AG08396 (cell line): ENCODE measurements at regions not wholly inside any gene's neighbourhood (a gene's known extent, or its start where the extent isn't known, plus 50 kb on each side); places are given as distances from the start of the nearest gene placed in this dataset.
"Not testable (repeated sequence)": the region's sequence is repeated elsewhere in the genome, so short reads cannot be mapped to it uniquely, and the experiment has no call there.

Experiments
- DNase-seq: peaks from one replicate; pipeline ENCODE4 v3.0.0; 2012; ENCODE audit warnings: low spot score, mixed read lengths

GRCh38 chr6:12546410-12547002 lies 170.1 kb upstream of the PHACTR1 start:
- DNase-seq: no peak

GRCh38 chr6:12548526-12548925 lies 168.0 kb upstream of the PHACTR1 start:
- peak; percentile 21 for DNase-seq

DNA sequence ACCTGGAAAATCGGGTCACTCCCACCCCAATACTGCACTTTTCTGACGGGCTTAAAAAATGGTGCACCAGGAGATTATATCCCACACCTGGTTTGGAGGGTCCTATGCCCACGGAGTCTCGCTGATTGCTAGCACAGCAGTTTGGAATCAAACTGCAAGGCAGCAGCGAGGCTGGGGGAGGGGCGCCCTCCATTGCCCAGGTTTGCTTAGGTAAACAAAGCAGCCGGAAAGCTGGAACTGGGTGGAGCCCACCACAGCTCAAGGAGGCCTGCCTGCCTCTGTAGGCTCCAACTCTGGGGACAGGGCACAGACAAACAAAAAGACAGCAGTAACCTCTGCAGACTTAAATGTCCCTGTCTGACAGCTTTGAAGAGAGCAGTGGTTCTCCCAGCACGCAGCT lies 167.1 kb upstream of the PHACTR1 start:
- DNase-seq: not testable (repeated sequence)

DNA sequence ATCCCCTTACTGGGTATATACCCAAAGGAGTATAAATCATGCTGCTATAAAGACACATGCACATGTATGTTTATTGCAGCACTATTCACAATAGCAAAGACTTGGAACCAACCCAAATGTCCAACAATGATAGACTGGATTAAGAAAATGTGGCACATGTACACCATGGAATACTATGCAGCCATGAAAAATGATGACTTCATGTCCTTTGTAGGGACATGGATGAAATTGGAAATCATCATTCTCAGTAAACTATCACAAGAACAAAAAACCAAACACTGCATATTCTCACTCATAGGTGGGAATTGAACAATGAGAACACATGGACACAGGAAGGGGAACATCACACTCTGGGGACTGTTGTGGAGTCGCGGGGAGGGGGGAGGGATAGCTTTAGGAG lies 161.7 kb upstream of the PHACTR1 start:
- DNase-seq: not testable (repeated sequence)

DNA sequence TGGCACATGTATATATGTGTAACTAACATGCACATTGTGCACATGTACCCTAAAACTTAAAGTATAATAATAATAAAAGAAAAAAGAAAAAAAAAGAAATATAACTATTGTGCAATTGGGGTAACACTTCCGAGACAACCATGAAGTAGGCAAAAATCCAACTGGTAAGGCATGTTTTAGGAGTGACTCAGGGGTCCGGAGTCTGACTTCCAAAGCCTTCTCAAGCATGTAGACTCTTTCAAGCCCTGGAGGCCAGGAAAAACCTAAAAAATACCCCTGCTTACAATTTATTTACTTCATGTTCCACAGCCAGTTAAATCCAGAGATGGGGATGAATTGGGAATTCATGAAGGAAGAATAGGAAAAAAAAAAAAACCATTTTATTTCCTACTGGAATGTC lies 161.3 kb upstream of the PHACTR1 start:
- DNase-seq: peak; percentile 18

GRCh38 chr6:12555781-12556180 lies 160.8 kb upstream of the PHACTR1 start:
- no peak for DNase-seq

DNA sequence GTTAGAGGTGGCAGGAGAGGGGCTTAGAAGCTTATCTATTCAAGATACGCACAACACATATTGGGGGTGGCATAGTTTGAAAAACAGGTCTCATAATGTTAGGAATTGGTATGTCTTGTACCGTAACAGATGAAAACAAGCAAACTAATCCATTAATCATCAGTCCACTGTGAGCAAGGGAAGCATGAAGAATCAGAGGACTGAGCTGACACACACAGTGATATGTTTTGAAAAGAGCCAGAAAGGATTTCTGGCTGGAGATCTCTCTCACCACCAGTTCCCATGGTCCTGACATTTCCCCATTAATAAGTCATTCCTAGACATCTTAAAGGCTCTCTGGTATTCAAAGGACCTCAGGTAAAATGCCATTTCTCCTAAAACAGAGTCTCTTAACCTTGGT lies 158.8 kb upstream of the PHACTR1 start:
- DNase-seq: no peak

GRCh38 chr6:12560315-12560714 lies 156.3 kb upstream of the PHACTR1 start:
- no peak for DNase-seq

DNA sequence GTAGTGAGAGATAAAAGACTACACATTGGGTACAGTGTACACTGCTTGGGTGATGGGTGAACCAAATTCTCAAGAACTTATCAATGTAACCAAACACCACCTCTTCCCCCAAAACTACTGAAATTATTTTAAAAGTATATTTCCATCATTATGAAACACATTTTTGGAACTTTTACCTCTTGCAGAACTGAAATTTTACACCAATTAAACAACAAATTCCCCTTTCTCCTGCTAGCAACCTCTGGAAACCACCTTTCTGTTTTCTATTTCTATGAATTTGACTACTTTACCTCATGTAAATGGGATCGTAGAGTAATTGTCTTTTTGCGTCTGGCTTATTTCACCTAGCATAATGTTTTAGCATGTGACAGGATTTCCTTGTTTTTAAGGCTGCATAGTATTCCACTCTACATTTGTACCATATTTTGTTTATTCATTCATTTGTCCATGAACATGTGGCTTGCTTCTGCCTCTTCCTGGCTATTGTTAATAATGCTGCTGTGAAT lies 149.9 kb upstream of the PHACTR1 start:
- DNase-seq: no peak

- DNase-seq: no peak
These were observed 148.9 kb upstream of the PHACTR1 start for GRCh38 chr6:12567682-12568081.

DNA sequence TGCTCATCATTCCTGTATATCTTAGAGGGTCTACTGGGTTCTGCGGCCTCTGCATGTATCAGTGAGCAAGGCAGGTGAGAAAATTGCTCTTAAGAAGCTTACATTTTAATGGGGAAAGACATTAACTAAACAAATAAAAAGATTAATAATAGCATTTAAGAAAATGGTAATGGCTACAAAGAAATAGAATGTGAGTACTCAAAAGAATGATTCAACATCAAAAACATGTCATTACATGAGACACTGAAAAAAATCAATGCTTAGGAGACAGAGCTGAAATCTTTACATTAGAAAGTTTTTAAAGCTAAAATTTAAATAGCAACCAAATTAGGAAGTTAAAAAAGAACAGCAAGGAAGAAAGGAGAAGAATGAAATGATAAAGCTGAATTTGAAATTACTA lies 146.9 kb upstream of the PHACTR1 start:
- no peak for DNase-seq

GRCh38 chr6:12570461-12571030 lies 146.0 kb upstream of the PHACTR1 start:
- no peak for DNase-seq

DNA sequence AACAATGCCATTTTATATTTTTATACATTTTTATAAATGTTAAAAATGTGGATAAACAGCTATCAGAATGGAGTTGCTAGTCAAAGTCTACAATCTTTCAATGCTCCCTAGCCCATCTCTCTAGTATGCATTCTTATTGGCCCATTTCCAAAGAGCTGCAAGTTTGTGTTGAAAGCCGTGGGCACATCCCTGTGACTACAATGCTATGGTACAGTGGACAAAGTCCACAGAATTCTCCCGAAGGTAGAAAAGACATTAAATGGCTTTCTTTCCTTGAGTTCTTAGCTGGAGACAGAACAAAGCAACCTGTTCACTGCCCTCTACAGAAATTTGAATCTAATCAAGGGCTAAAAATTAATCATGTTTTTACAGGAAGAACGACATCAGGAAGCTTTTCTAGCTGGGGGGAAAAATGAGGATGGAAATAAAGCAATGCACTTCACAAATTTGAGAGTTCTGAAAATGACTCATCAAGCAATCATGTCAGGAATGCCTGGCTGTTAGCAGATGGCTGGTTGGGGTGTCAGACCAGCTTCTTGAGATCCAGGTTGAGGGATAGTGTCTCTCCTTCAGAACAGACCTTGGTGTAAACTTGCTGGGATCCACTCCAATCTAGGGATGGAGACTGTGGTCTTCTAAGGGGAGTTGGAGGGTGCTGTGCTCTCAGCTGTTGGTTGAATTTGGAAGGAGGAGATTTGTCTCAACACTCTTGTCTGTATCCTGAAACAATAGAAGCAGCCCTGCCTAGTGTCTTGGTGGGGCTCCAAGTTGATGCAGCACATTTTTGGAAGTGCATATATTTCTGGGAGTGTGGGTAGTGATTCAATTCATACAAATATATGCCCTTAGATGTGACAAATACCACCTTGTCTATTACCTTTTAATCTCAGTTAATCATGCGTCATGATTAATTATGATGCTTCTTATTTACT lies 143.4 kb upstream of the PHACTR1 start:
- peak; percentile 62 for DNase-seq

GRCh38 chr6:12575961-12576360 lies 140.6 kb upstream of the PHACTR1 start:
- no peak for DNase-seq

GRCh38 chr6:12576389-12576788 lies 140.2 kb upstream of the PHACTR1 start:
- DNase-seq: no peak

GRCh38 chr6:12577124-12577850 lies 139.3 kb upstream of the PHACTR1 start:
- peak; percentile 16 for DNase-seq

DNA sequence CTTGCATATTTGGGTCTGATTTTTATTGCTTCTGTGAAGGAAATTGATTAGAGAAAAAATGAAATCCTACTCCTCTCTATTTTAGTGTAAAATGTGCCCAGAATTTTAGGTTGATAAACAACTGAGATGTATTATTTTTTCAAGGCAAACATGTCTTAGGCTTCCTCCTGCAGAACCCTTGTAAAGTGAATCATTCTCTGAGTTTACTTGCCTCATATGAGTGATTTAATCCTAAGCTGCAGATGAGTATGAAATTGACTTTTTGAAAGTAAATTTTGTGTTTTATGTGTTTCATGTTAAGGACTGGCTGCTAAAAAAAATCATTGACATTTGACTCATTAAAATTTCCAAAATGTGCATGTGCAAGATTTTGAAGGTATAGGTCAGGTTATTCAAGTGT lies 138.5 kb upstream of the PHACTR1 start:
- DNase-seq: no peak

- DNase-seq: peak; percentile 24
These were observed 137.8 kb upstream of the PHACTR1 start for GRCh38 chr6:12578751-12579150.

GRCh38 chr6:12580290-12580689 lies 136.3 kb upstream of the PHACTR1 start:
- no peak for DNase-seq

DNA sequence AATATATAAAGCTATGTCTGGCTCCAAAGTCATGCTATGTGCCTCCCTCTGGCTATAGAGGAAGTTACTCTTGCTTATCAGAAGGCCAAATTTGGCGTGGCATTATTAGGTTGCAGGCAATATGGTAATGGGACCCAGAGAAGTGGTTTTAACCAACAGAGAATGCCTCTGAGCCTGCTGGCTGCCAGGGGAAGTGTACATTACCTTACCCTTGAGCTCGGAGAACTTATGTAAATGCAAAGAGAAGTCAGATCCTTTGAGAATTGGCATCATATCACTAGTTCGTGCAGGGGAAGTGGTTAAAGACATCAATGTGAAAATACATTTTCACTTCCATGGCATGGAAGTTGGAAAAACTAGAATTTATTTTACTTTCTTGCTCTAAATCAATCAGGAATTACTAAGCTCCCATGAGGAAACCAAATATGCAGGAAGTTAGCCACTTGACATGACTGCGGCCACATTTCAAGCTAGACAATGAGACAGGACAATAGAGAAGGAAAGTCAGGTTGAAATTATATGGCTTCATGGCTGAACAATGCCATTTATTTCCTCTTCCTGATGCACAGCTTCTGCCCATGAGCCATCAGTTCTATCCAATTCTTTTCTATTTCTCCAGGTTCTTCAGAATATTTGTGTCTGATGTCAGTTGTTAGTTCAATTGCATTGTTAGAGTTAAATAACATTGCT lies 134.0 kb upstream of the PHACTR1 start:
- no peak for DNase-seq

- no peak for DNase-seq
These were observed 131.7 kb upstream of the PHACTR1 start for GRCh38 chr6:12584631-12585405.
